HEK293T (cell line): ENCODE measurements at regions not wholly inside any gene's neighbourhood (a gene's known extent, or its start where the extent isn't known, plus 50 kb on each side); places are given as distances from the start of the nearest gene placed in this dataset.

Experiments
- BHLHE40 ChIP-seq: fragments of 450-650 bp; IDR thresholded peaks from 2 replicates; pipeline ENCODE4 v1.6.1; 2016; ENCODE audit warnings: mild to moderate bottlenecking, moderate library complexity, borderline replicate concordance
- CTBP1 ChIP-seq: fragments of 450-650 bp; IDR thresholded peaks from 2 replicates; pipeline ENCODE4 v1.6.1; 2016; ENCODE audit warnings: borderline replicate concordance
- ELF4 ChIP-seq: fragments of 450-650 bp; IDR thresholded peaks from 2 replicates; pipeline ENCODE4 v1.6.1; 2017; ENCODE audit warnings: antibody characterized with exemption
- FOXA1 ChIP-seq: fragments of 450-650 bp; IDR thresholded peaks from 2 replicates; pipeline ENCODE4 v1.6.1; 2016; ENCODE audit warnings: mild to moderate bottlenecking
- FOXK2 ChIP-seq: fragments of 450-650 bp; IDR thresholded peaks from 2 replicates; pipeline ENCODE4 v1.6.1; 2016; ENCODE audit warnings: mild to moderate bottlenecking
- FOXM1 ChIP-seq: fragments of 450-650 bp; IDR thresholded peaks from 2 replicates; pipeline ENCODE4 v1.6.1; 2017; ENCODE audit warnings: mild to moderate bottlenecking, borderline replicate concordance
- HDGF ChIP-seq: fragments of 450-650 bp; IDR thresholded peaks from 2 replicates; pipeline ENCODE4 v1.6.1; 2017; ENCODE audit warnings: antibody characterized with exemption, borderline replicate concordance
- LEF1 ChIP-seq: fragments of 450-650 bp; IDR thresholded peaks from 2 replicates; pipeline ENCODE4 v1.6.1; 2017; ENCODE audit warnings: mild to moderate bottlenecking, borderline replicate concordance
- NFRKB ChIP-seq: fragments of 450-650 bp; IDR thresholded peaks from 2 replicates; pipeline ENCODE4 v1.6.1; 2016; ENCODE audit warnings: mild to moderate bottlenecking, moderate library complexity
- SP1 ChIP-seq: fragments of 450-650 bp; IDR thresholded peaks from 2 replicates; pipeline ENCODE4 v1.6.1; 2017
- SUZ12 ChIP-seq: fragments of 450-650 bp; IDR thresholded peaks from 2 replicates; pipeline ENCODE4 v1.6.1; 2016; ENCODE audit warnings: mild to moderate bottlenecking
- TARDBP ChIP-seq: fragments of 450-650 bp; IDR thresholded peaks from 2 replicates; pipeline ENCODE4 v1.6.1; 2016
- ZNF384 ChIP-seq: fragments of 450-650 bp; IDR thresholded peaks from 2 replicates; pipeline ENCODE4 v1.6.1; 2016

- TF ChIP-seq FOXM1 (no peak), CTBP1 (no peak), BHLHE40 (no peak), SUZ12 (no peak), TARDBP (no peak), HDGF (no peak), ELF4 (no peak), FOXA1 (no peak), NFRKB (no peak), LEF1 (no peak), FOXK2 (no peak), ZNF384 (no peak), SP1 (no peak)
Observed at GRCh38 chr2:15730545-15731212, 139.0 kb downstream of the DDX1 start.
